HepG2 (cell line): ENCODE measurements at regions not wholly inside any gene's neighbourhood (a gene's known extent, or its start where the extent isn't known, plus 50 kb on each side); places are given as distances from the start of the nearest gene placed in this dataset.

Source experiments
- ATAC-seq: fragments of 200-7000 bp; cut with Tn5 transposase; 3 replicates; pipeline ENCODE4 v1.9.1; 2020; ENCODE audit warnings: mild to moderate bottlenecking, moderate library complexity
- BruUV-seq: library from RNA; stranded (reverse); fragments of 400-500 nt; replicated peaks from 2 replicates; lab custom pipeline; 2021; lab: Mats Ljungman, UMichigan
- CTCF ChIA-PET: fragments of 300-600 bp; formaldehyde crosslinking; extraction: SDS; loops from one replicate; lab custom pipeline; 2021; ENCODE audit warnings: low total read pairs, inconsistent platforms, low intra/inter-chr PET ratio; lab: Yijun Ruan, JAX
- POLR2A ChIA-PET: fragments of 350-600 bp; sonication (Branson Sonifier 250); formaldehyde crosslinking; loops from one replicate; lab custom pipeline; 2020; ENCODE audit warnings: antibody characterized with exemption, inconsistent platforms; lab: Yijun Ruan, JAX
- DNase-seq: peaks from one replicate; pipeline ENCODE4 v3.0.0-alpha.2; 2015; ENCODE audit warnings: low spot score
- FAIRE-seq: peaks from 3 replicates; lab custom pipeline; 2011; peaks lifted over from hg19 to GRCh38; lab: Jason Lieb, UNC
- H2AFZ ChIP-seq: one replicate; pipeline ENCODE4 v1.6.1; 2011; ENCODE audit warnings: low read length, inconsistent platforms
- H3K27ac ChIP-seq: fragments of 300-600 bp; 3 replicates; pipeline ENCODE4 v1.8.0; 2011; ENCODE audit warnings: mixed run types, mild to moderate bottlenecking, mixed read lengths, low read length, inconsistent platforms; ENCODE audit not compliant: insufficient read depth; ENCODE audit errors: extremely low read length
- H3K27me3 ChIP-seq, 2 experiments: fragments of 200-600 bp in 1 of 2; 2 replicates in 1 of 2; 3 replicates in 1 of 2; pipeline versions ENCODE4 v1.6.0 to v1.8.0; 2011; ENCODE audit warnings: low read length in 2 of 2, mild to moderate bottlenecking in 2 of 2, moderate library complexity in 2 of 2, inconsistent platforms in 1 of 2; ENCODE audit not compliant: insufficient read depth in 2 of 2, control insufficient read depth in 1 of 2
- H3K36me3 ChIP-seq, 2 experiments: fragments of 200-600 bp in 1 of 2; replicated peaks in 1 of 2; 2 replicates in 1 of 2; 3 replicates in 1 of 2; pipeline versions ENCODE4 v1.5.1 to v1.8.0; 2011; ENCODE audit warnings: low read length in 2 of 2, inconsistent platforms in 1 of 2; ENCODE audit not compliant: insufficient read depth in 2 of 2, control insufficient read depth in 1 of 2
- H3K4me1 ChIP-seq: 2 replicates; pipeline ENCODE4 v1.5.1; 2012; ENCODE audit warnings: low read length, inconsistent platforms; ENCODE audit not compliant: insufficient read depth
- H3K4me2 ChIP-seq: 2 replicates; pipeline ENCODE4 v1.6.0; 2011; ENCODE audit warnings: low read depth, low read length, inconsistent platforms
- H3K4me3 ChIP-seq, 3 experiments: fragments of 200-600 bp in 1 of 3; sonication (generic), shearing (Covaris generic) in 1 of 3; replicated peaks in 1 of 3; 2 replicates each; pipeline ENCODE4 v1.5.1; 2011 to 2016; ENCODE audit warnings: low read length in 3 of 3, inconsistent platforms in 2 of 3, low read depth in 2 of 3, mild to moderate bottlenecking in 2 of 3, control low read depth in 1 of 3, mixed read lengths in 1 of 3; ENCODE audit not compliant: insufficient read depth in 1 of 3
- H3K79me2 ChIP-seq: one replicate; pipeline ENCODE4 v1.6.1; 2011; ENCODE audit warnings: low read length, inconsistent platforms; ENCODE audit not compliant: insufficient read depth
- H3K9ac ChIP-seq: 2 replicates; pipeline ENCODE4 v1.6.0; 2011; ENCODE audit warnings: mild to moderate bottlenecking, low read depth, low read length, inconsistent platforms; ENCODE audit not compliant: insufficient read depth
- H3K9me3 ChIP-seq: 2 replicates; pipeline ENCODE4 v1.5.1; 2012; ENCODE audit warnings: mild to moderate bottlenecking, low read length
- H4K20me1 ChIP-seq: 2 replicates; pipeline ENCODE4 v1.6.0; 2011; ENCODE audit warnings: inconsistent platforms, mild to moderate bottlenecking, low read length, moderate library complexity; ENCODE audit not compliant: insufficient read depth
- MAFF ChIP-seq: IDR thresholded peaks from 2 replicates; pipeline ENCODE4 v1.6.1; 2011; ENCODE audit warnings: low read depth, low read length, improper control_type of control experiment
- MAFG ChIP-seq: sonication (generic); formaldehyde crosslinking; IDR thresholded peaks from 2 replicates; pipeline ENCODE4 v1.5.1; 2020; ENCODE audit warnings: mild to moderate bottlenecking, missing genetic modification reagents
- SMARCC2 ChIP-seq: fragments of 450-650 bp; IDR thresholded peaks from 2 replicates; pipeline ENCODE4 v1.6.1; 2017; ENCODE audit warnings: antibody characterized with exemption, mild to moderate bottlenecking
- STAG1 ChIP-seq: sonication (generic); formaldehyde crosslinking; IDR thresholded peaks from 2 replicates; pipeline ENCODE4 v1.4.0; 2020; ENCODE audit warnings: missing genetic modification reagents
- TFDP2 ChIP-seq: sonication (generic); formaldehyde crosslinking; IDR thresholded peaks from 2 replicates; pipeline ENCODE4 v1.4.0; 2020; ENCODE audit warnings: missing genetic modification reagents
- YEATS4 ChIP-seq: sonication (generic); formaldehyde crosslinking; IDR thresholded peaks from 2 replicates; pipeline ENCODE4 v1.4.0; 2020; ENCODE audit warnings: missing genetic modification reagents, borderline replicate concordance
- ZNF264 ChIP-seq: sonication (generic); formaldehyde crosslinking; IDR thresholded peaks from 2 replicates; pipeline ENCODE4 v1.4.0; 2020; ENCODE audit warnings: missing genetic modification reagents
- WGBS: methylation state at CpG from one replicate; pipeline ENCODE4 v1.1.6; 2017; ENCODE audit warnings: low lambda C conversion rate; 5-methylcytosine and 5-hydroxymethylcytosine counted together
- in situ Hi-C: cut with HindIII; loops from 2 replicates; pipeline ENCODE4 v1.10.0; 2017; ENCODE audit warnings: low pct_unique_long_range_greater_than_20kb; ENCODE audit not compliant: extremely low pct_ligation_motif_present
- intact Hi-C: fragments of 100-400 bp; cut with micrococcal nuclease; formaldehyde crosslinking; loops from one replicate; pipeline ENCODE4 v1.10.0; 2022; ENCODE audit not compliant: unreplicated experiment
- TF ChIP-seq, protein P1 (sequence below): sonication (generic); formaldehyde crosslinking; IDR thresholded peaks from 2 replicates; pipeline ENCODE4 v1.8.0; 2023; ENCODE audit warnings: mild to moderate bottlenecking, missing genetic modification reagents
- TF ChIP-seq, protein P2 (sequence below): sonication (generic); formaldehyde crosslinking; IDR thresholded peaks from 2 replicates; pipeline ENCODE4 v1.8.0; 2022; ENCODE audit warnings: low read depth, missing genetic modification reagents
- TF ChIP-seq, protein P3 (sequence below): sonication (generic); formaldehyde crosslinking; IDR thresholded peaks from 2 replicates; pipeline ENCODE4 v1.4.0; 2020; ENCODE audit warnings: missing genetic modification reagents

- Histone ChIP-seq H3K9ac (no peak overlapping the region), H3K27ac (no peak overlapping the region), H4K20me1 (0 out of 2 replicates have a peak, but pooled peaks cover 2% of the 10 kb centered on the region), H3K79me2 (no peaks in the 10 kb centered on the region), H3K4me1 (peaks cover 5% of the 10 kb centered on the region; the same call in 1 of the 2 replicates), H3K9me3 (no peaks in the 10 kb centered on the region), H3K36me3 (no peaks in the 10 kb centered on the region), H3K4me2 (peak overlapping the region; percentile 93; the same call in 1 of the 2 replicates), H3K27me3 (peaks cover 2 to 37% of the 10 kb centered on the region in 2 experiments; a peak in 4 of 5 replicates), H2AFZ (no peak overlapping the region), H3K4me3 (no peak overlapping the region)
- FAIRE-seq = no peak
- in situ Hi-C loops = loop anchor here (5.0 to 25.0 kb wide), 2 partner anchors 318 to 808 kb away; partner anchors contain the start of genes BARX2 and KCNJ5
- POLR2A ChIA-PET = no interaction called here
- no TSS peak for BruUV-seq
- CTCF ChIA-PET = interaction anchor here (0.8 to 3.5 kb wide), 4 partner anchors 56 to 811 kb away, joined by 3 to 66 read pairs (median 6); no protein-coding TSS in a partner anchor
- ATAC-seq = no peak
- DNase-seq = no peak
- WGBS = 43% methylated on average over 7 of the region's 10 CpGs
- intact Hi-C loops = loop anchor here (2.0 to 5.0 kb wide), 2 partner anchors 56 to 318 kb away; partner anchors contain the start of gene BARX2
- TF ChIP-seq, protein P1, sequence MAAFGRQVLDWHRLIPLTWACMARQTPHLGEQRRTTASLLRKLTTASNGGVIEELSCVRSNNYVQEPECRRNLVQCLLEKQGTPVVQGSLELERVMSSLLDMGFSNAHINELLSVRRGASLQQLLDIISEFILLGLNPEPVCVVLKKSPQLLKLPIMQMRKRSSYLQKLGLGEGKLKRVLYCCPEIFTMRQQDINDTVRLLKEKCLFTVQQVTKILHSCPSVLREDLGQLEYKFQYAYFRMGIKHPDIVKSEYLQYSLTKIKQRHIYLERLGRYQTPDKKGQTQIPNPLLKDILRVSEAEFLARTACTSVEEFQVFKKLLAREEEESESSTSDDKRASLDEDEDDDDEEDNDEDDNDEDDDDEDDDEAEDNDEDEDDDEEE (CRISPR knock-in tag) = no peak
- TF ChIP-seq STAG1 (CRISPR knock-in tag) = 0 out of 2 replicates have a peak, but pooled peaks have one; percentile 1
Observed at GRCh38 chr11:129694966-129695365, 120.7 kb upstream of the TMEM45B start.

- peak; percentile 97 for ATAC-seq
- CTCF ChIA-PET = interaction anchor here (0.8 to 3.5 kb wide), 6 partner anchors 55 to 811 kb away, joined by 3 to 66 read pairs (median 4); partner anchors contain the start of gene BARX2
- intact Hi-C loops = loop anchor here (1.0 to 5.0 kb wide), 3 partner anchors 55 to 331 kb away; partner anchors contain the start of gene BARX2
- H3K27ac ChIP-seq = no peak overlapping the region
- no peaks in the 10 kb centered on the region for H3K79me2 ChIP-seq
- H3K4me2 ChIP-seq = peak overlapping the region; percentile 93
- H3K36me3 ChIP-seq = no peaks in the 10 kb centered on the region
- H2AFZ ChIP-seq = no peak overlapping the region
- peaks cover 5% of the 10 kb centered on the region; the same call in 1 of the 2 replicates for H3K4me1 ChIP-seq
- no peaks in the 10 kb centered on the region for H3K9me3 ChIP-seq
- WGBS = 13% methylated on average over 10 of the region's 25 CpGs
- no peak overlapping the region for H3K9ac ChIP-seq
- FAIRE-seq = peak; percentile 69
- no TSS peak for BruUV-seq
- H3K27me3 ChIP-seq = peaks cover 2 to 45% of the 10 kb centered on the region in 2 experiments; a peak in 4 of 5 replicates
- in situ Hi-C loops = loop anchor here (5.0 to 25.0 kb wide), 2 partner anchors 318 to 808 kb away; partner anchors contain the start of genes BARX2 and KCNJ5
- POLR2A ChIA-PET = no interaction called here
- peak overlapping the region; percentile 11 to 69 (median 46) for H3K4me3 ChIP-seq
- peaks cover 2% of the 10 kb centered on the region; the same call in 1 of the 2 replicates for H4K20me1 ChIP-seq
- DNase-seq = peak; percentile 46
- TF ChIP-seq, protein P2, sequence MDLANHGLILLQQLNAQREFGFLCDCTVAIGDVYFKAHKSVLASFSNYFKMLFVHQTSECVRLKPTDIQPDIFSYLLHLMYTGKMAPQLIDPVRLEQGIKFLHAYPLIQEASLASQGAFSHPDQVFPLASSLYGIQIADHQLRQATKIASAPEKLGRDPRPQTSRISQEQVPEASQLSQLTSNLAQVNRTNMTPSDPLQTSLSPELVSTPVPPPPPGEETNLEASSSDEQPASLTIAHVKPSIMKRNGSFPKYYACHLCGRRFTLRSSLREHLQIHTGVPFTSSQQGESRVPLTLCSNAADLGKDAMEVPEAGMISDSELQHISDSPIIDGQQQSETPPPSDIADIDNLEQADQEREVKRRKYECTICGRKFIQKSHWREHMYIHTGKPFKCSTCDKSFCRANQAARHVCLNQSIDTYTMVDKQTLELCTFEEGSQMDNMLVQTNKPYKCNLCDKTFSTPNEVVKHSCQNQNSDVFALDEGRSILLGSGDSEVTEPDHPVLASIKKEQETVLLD (CRISPR knock-in tag) = no peak
- TF ChIP-seq MAFF (no peak), YEATS4 (CRISPR knock-in tag) (peak; percentile 50), ZNF264 (CRISPR knock-in tag) (0 out of 2 replicates have a peak, but pooled peaks have one; percentile 27), SMARCC2 (no peak), MAFG (CRISPR knock-in tag) (no peak), TFDP2 (CRISPR knock-in tag) (peak; percentile 80)
- TF ChIP-seq, protein P3, sequence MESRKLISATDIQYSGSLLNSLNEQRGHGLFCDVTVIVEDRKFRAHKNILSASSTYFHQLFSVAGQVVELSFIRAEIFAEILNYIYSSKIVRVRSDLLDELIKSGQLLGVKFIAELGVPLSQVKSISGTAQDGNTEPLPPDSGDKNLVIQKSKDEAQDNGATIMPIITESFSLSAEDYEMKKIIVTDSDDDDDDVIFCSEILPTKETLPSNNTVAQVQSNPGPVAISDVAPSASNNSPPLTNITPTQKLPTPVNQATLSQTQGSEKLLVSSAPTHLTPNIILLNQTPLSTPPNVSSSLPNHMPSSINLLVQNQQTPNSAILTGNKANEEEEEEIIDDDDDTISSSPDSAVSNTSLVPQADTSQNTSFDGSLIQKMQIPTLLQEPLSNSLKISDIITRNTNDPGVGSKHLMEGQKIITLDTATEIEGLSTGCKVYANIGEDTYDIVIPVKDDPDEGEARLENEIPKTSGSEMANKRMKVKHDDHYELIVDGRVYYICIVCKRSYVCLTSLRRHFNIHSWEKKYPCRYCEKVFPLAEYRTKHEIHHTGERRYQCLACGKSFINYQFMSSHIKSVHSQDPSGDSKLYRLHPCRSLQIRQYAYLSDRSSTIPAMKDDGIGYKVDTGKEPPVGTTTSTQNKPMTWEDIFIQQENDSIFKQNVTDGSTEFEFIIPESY = 0 out of 2 replicates have a peak, but pooled peaks have one; percentile 21
Observed at GRCh38 chr11:129695571-129696308, 119.9 kb upstream of the TMEM45B start.
